DND-41 (cell line): ENCODE measurements at regions not wholly inside any gene's neighbourhood (a gene's known extent, or its start where the extent isn't known, plus 50 kb on each side); places are given as distances from the start of the nearest gene placed in this dataset.

ENCODE experiments used
- ATAC-seq: fragments of 200-7000 bp; cut with Tn5 transposase; 3 replicates; pipeline ENCODE4 v1.9.1; 2021; ENCODE audit warnings: low read depth; ENCODE audit not compliant: insufficient read depth
- DNase-seq: peaks from one replicate; pipeline ENCODE4 v3.0.0-alpha.2; 2020
- H2AFZ ChIP-seq: 2 replicates; pipeline ENCODE4 v1.6.0; 2012; ENCODE audit warnings: low read depth, low read length
- H3K27ac ChIP-seq: 2 replicates; pipeline ENCODE4 v1.5.1; 2012; ENCODE audit warnings: low read length, inconsistent platforms
- H3K27me3 ChIP-seq: fragments of 200-600 bp; sonication (generic); 2 replicates; pipeline ENCODE4 v1.6.0; 2012; ENCODE audit warnings: low read length, mild to moderate bottlenecking, inconsistent platforms; ENCODE audit not compliant: insufficient read depth, poor library complexity
- H3K36me3 ChIP-seq: 2 replicates; pipeline ENCODE4 v1.5.1; 2012; ENCODE audit warnings: low read length, inconsistent platforms; ENCODE audit not compliant: insufficient read depth
- H3K4me1 ChIP-seq: 2 replicates; pipeline ENCODE4 v1.5.1; 2012; ENCODE audit warnings: mild to moderate bottlenecking, low read length; ENCODE audit not compliant: insufficient read depth
- H3K4me2 ChIP-seq: 2 replicates; pipeline ENCODE4 v1.6.0; 2012; ENCODE audit warnings: mild to moderate bottlenecking, moderate library complexity, low read length, inconsistent platforms; ENCODE audit not compliant: insufficient read depth
- H3K4me3 ChIP-seq, 2 experiments: fragments of 200-600 bp in 1 of 2; shearing (Covaris generic) in 1 of 2; 2 replicates each; pipeline ENCODE4 v1.5.1; 2012 to 2016; ENCODE audit warnings: inconsistent platforms in 2 of 2, low read length in 2 of 2, mild to moderate bottlenecking in 2 of 2, low read depth in 1 of 2, moderate library complexity in 1 of 2
- H3K79me2 ChIP-seq: 2 replicates; pipeline ENCODE4 v1.6.0; 2012; ENCODE audit warnings: low read length, inconsistent platforms; ENCODE audit not compliant: insufficient read depth
- H3K9ac ChIP-seq: 2 replicates; pipeline ENCODE4 v1.6.0; 2012; ENCODE audit warnings: low read depth, mild to moderate bottlenecking, inconsistent platforms, low read length, moderate library complexity
- H3K9me3 ChIP-seq: 2 replicates; pipeline ENCODE4 v1.5.1; 2012; ENCODE audit warnings: low read length, moderate library complexity, mild to moderate bottlenecking, inconsistent platforms; ENCODE audit not compliant: insufficient read depth, severe bottlenecking
- H4K20me1 ChIP-seq: 2 replicates; pipeline ENCODE4 v1.6.0; 2012; ENCODE audit warnings: low read length; ENCODE audit not compliant: insufficient read depth
- EZH2 ChIP-seq: IDR thresholded peaks from 3 replicates; pipeline ENCODE4 v1.6.1; 2012; ENCODE audit warnings: borderline replicate concordance, low read depth, mild to moderate bottlenecking, moderate library complexity, low read length, inconsistent platforms; ENCODE audit not compliant: severe bottlenecking
- TF ChIP-seq, protein P1 (sequence below): IDR thresholded peaks from 2 replicates; pipeline ENCODE4 v1.5.1; 2012; ENCODE audit warnings: borderline replicate concordance, low read length, moderate library complexity, mild to moderate bottlenecking; ENCODE audit not compliant: poor library complexity, severe bottlenecking; ENCODE audit errors: extremely low read depth

DNA sequence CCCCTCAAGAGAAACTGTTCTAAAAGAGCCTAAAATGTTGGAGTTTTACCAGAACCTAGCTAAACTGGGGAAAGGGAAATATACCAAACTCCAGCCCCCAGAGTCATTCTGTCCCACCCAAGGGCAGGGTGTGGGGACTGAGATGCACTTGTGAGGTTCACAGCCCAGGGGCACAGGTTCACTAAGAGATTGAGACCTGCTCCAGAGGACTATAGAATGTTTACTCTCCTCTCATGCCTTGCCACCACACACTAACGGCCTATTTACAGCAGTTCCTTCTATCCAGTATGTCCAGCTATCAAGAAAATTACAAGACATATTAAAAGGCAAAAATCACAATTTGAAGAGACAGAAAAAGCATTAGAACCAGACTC is 60.6 kb upstream of the PARP11 start:
- Histone ChIP-seq H3K9me3 (no peaks in the 10 kb centered on the region), H3K4me3 (peak overlapping the region in 1 of 2 experiments; percentile 39; a peak in 2 of 4 replicates), H4K20me1 (no peaks in the 10 kb centered on the region), H3K27me3 (peaks cover 10% of the 10 kb centered on the region), H3K9ac (peak overlapping the region; percentile 53), H3K36me3 (no peaks in the 10 kb centered on the region), H3K4me1 (peaks cover 30% of the 10 kb centered on the region), H3K27ac (peak overlapping the region; percentile 81), H2AFZ (no peak overlapping the region; the same call in 1 of the 2 replicates), H3K79me2 (no peaks in the 10 kb centered on the region), H3K4me2 (peak overlapping the region; percentile 49)
- peak; percentile 67; the same call in 2 of the 3 replicates for ATAC-seq
- TF ChIP-seq, protein P1, sequence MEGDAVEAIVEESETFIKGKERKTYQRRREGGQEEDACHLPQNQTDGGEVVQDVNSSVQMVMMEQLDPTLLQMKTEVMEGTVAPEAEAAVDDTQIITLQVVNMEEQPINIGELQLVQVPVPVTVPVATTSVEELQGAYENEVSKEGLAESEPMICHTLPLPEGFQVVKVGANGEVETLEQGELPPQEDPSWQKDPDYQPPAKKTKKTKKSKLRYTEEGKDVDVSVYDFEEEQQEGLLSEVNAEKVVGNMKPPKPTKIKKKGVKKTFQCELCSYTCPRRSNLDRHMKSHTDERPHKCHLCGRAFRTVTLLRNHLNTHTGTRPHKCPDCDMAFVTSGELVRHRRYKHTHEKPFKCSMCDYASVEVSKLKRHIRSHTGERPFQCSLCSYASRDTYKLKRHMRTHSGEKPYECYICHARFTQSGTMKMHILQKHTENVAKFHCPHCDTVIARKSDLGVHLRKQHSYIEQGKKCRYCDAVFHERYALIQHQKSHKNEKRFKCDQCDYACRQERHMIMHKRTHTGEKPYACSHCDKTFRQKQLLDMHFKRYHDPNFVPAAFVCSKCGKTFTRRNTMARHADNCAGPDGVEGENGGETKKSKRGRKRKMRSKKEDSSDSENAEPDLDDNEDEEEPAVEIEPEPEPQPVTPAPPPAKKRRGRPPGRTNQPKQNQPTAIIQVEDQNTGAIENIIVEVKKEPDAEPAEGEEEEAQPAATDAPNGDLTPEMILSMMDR: no peak
- peak; percentile 6 for DNase-seq

DNA sequence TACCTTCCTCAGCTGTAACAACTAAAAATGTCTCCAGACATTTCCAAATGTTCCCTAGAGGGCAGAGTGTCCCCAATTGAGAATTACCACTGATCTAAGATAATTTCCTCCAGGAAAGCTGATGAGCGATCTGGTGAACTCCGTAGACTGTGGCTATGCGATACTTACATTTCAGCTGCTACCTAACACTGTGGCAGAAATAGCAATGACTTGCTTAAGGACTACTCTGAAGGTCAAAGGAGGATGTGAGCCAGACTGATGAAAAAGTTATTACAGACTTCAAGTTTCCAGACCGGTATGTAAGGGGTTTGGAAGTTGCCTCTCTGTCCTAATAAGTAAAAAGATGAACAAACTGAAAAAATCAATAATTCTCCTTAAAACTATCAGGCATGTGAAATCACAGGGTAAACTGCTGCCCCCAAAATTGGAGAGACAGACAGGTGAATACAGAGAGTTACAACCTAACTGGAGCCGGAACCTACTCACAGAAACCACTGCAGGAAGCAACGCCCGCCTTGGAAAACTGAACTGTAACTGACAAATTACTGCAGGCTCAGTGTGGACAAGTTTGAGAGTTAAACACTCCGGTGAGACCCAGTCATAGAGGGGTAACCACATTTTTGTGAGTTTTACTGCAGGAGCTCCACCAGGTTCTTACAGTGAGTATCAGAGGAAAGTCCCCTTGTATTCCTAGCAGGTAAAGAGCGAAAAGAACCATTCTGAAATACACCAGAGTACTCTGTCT is 60.0 kb upstream of the PARP11 start:
- peak; percentile 44 for DNase-seq
- H3K4me3 ChIP-seq: peak overlapping the region in 1 of 2 experiments; percentile 39; a peak in 2 of 4 replicates
- H3K27me3 ChIP-seq: peaks cover 10% of the 10 kb centered on the region
- H3K27ac ChIP-seq: peak overlapping the region; percentile 81
- TF ChIP-seq, protein P1: no peak
- no peak for TF ChIP-seq EZH2
- peak overlapping the region; percentile 53 for H3K9ac ChIP-seq
- peak; percentile 73 for ATAC-seq
- H3K36me3 ChIP-seq: no peaks in the 10 kb centered on the region
- H2AFZ ChIP-seq: no peak overlapping the region; the same call in 1 of the 2 replicates
- H3K79me2 ChIP-seq: no peaks in the 10 kb centered on the region
- peak overlapping the region; percentile 49 for H3K4me2 ChIP-seq
- H3K4me1 ChIP-seq: peaks cover 30% of the 10 kb centered on the region
- no peaks in the 10 kb centered on the region for H4K20me1 ChIP-seq
- H3K9me3 ChIP-seq: no peaks in the 10 kb centered on the region

DNA sequence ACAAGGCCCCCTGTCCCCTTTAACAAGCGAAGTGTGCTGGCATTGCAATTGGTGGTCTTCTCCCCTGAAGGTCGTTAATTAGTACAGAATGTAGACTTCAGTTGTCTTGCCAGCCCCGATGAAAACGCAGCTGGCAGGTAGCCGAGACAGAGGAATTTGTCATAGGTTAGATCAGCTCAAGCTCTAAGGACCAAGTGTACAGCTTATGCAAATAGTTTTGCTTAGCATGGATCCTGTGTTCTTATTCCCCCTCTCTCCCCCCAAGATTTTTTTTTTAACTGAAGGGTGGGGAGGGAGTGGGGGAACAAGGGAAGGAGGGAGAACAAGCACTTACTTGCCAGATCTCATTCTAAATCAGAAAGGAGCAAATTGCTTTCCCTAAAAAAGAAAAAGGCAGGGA is 58.6 kb upstream of the PARP11 start:
- Histone ChIP-seq H3K27ac (no peak overlapping the region), H3K4me1 (peaks cover 30% of the 10 kb centered on the region), H3K4me2 (no peak overlapping the region), H4K20me1 (no peaks in the 10 kb centered on the region), H2AFZ (no peak overlapping the region), H3K27me3 (peaks cover 10% of the 10 kb centered on the region), H3K36me3 (no peaks in the 10 kb centered on the region), H3K4me3 (no peak overlapping the region), H3K9ac (no peak overlapping the region), H3K9me3 (no peaks in the 10 kb centered on the region), H3K79me2 (no peaks in the 10 kb centered on the region)
- no peak for TF ChIP-seq EZH2
- DNase-seq: no peak
- no peak for ATAC-seq

DNA sequence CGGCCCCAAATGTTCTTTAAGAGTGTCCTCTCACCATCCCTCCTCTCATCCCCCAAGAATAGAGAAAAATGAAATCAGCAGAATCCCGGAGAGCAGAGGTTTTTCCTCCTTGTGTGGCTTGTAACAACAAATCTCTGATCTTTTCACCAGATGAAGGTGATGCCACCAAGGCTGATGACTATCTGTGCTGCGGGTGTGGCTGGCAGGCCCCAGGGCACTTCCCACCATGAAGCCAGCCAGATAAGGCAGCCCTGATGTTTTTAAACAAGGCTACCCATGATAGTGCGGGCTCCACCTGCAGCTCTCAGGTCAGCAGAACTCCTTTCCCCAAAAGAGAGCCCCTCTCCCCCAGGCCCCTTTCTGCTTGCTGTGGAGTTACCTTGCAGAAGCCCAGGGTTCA is 58.0 kb upstream of the PARP11 start:
- H3K79me2 ChIP-seq: no peaks in the 10 kb centered on the region
- no peaks in the 10 kb centered on the region for H3K36me3 ChIP-seq
- H2AFZ ChIP-seq: no peak overlapping the region
- no peaks in the 10 kb centered on the region for H3K9me3 ChIP-seq
- peak; percentile 11 for DNase-seq
- TF ChIP-seq, protein P1: no peak
- no peak for TF ChIP-seq EZH2
- no peak overlapping the region for H3K4me2 ChIP-seq
- ATAC-seq: no peak
- H3K27me3 ChIP-seq: peaks cover 10% of the 10 kb centered on the region
- H3K4me1 ChIP-seq: peaks cover 30% of the 10 kb centered on the region
- no peak overlapping the region for H3K4me3 ChIP-seq
- H4K20me1 ChIP-seq: no peaks in the 10 kb centered on the region
- H3K9ac ChIP-seq: no peak overlapping the region
- H3K27ac ChIP-seq: no peak overlapping the region
